HG03025 (cell line): ENCODE measurements at regions not wholly inside any gene's neighbourhood (a gene's known extent, or its start where the extent isn't known, plus 50 kb on each side); places are given as distances from the start of the nearest gene placed in this dataset.

Experiments
- ATAC-seq: cut with Tn5 transposase; IDR thresholded peaks from one replicate; pipeline ENCODE4 v1.9.1; 2021; ENCODE audit warnings: mild to moderate bottlenecking, moderate library complexity; ENCODE audit not compliant: unreplicated experiment, low FRiP score

DNA sequence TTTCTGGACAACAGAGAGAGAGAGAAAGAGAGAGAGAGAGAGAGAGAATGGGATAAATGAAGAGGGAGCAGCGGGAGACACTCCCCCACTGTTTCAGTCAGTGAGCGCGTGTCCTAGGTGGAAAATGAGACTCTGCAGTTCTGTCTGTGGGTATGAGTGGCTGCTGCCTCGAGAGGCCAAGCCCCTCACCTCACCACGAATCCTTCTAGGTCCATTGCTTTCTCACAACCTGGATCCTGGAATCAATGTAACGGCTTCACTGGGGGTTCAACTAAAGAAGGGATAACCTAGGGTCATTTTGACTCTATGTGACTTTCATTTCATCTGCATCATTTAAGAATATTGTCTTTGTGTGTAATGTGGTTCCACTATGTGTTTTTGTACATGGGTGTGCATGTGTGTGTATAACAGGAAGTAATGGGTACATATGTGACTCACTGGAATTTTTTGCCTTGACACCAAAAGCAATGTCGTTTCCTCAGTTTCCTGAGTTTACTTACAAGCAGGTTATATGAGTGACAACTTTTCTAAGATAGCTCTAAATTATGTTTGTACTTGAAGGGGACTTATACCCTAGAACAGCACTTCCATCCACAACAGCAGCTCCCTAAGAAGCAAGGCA, 221.4 kb upstream of the TRIB2 start:
- ATAC-seq, result no peak

GRCh38 chr2:12498286-12498685, 218.4 kb upstream of the TRIB2 start:
- ATAC-seq, result no peak

- no peak for ATAC-seq
These were observed 218.0 kb upstream of the TRIB2 start for GRCh38 chr2:12498704-12499103.

DNA sequence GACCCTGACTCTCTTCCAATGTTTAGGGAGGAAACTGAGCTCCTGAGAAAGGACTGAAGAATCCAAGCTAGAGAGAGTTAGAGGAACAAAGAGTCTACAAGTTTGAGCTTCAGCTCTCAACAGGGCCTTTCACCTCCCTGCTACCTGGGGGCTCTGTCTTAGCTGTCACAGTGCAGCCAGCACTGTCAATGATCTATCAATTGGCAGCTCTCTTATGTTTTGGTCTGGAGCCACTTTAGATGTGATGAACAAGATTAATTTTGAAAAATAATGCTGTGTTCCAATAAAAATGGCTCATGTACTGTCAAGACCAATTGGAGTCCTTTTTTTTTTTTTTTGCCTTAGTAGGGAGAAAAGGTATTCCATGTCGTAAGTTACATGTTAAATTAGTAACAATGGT, 215.8 kb upstream of the TRIB2 start:
- no peak for ATAC-seq

- peak; percentile 80 for ATAC-seq
These were observed 215.1 kb upstream of the TRIB2 start for GRCh38 chr2:12501469-12502158.

- no peak for ATAC-seq
These were observed 214.0 kb upstream of the TRIB2 start for GRCh38 chr2:12502759-12503158.

DNA sequence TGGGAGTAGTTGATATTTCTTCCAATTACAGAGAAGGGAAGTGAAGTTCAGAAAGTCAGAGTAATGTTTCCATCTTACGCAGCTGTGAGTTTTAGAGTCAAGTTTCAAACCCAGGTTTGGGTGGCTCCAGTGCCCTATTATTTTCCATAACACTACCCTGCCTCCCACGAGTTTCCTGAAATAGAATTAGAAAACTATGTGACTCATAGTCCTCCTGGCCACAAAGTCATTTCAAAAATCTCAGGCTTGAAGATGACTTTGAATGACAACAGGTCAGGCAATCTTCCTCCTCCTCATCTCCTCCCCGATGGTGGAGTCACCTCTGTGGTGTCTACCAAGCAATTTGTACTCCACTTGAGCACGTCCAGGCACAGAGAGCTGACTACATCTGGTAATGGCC, 212.3 kb upstream of the TRIB2 start:
- peak; percentile 38 for ATAC-seq

DNA sequence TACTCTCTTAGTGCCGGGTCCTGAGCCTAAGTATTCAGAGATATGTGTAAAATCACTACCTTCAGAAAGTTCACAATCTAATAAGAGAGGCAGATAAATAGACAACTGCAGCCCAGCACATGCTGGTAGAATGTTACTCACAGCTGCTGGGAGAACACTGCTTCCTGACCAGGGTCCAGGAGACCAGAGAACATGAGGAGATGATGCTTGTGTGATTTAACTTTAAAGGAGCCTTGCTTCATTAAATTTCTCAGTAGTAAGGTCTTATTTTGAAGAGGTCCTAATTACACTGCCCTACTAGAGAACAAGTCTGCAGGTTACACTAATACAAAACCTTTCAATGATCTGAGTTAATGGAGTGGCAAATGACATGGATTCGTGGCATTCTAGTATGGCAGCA, 209.9 kb upstream of the TRIB2 start:
- no peak for ATAC-seq

GRCh38 chr2:12507295-12507694, 209.4 kb upstream of the TRIB2 start:
- peak; percentile 71 for ATAC-seq

DNA sequence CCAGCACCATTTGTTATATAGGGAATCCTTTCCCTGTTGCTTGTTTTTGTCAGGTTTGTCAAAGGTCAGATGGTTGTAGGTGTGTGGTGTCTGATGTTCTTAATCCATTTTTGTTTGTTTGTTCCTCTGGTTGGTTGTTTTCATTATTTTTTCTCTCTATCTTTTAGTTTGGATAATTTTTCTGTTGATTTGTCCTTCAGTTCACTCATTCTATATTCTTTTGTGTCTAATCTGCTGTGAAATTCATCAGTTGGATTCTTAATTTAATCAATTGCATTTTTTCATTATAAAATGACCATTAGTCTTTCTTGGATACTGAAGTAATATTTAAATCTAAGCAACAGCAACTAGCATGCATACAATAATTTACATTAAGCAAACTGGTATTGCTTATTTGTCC, 206.7 kb upstream of the TRIB2 start:
- no peak for ATAC-seq

DNA sequence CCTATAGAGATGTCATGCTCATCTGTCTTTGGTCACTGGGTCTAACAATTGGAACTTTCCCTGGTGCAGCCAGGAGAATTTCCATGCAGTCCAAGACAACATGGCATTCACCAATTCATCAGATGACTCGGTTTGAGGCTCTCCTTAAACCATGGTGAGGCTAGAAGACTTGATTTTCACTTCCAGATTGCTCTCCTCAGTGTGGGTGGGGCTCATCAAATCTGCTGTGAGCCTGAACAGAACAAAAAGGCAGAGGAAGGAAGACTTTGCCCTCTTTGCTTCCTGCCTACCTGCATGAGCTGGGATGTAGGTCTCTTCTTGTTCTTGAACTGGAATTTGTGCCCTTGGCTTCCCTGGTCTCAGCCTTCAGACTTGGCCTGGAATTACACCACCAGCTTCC, 203.4 kb upstream of the TRIB2 start:
- ATAC-seq, result no peak

DNA sequence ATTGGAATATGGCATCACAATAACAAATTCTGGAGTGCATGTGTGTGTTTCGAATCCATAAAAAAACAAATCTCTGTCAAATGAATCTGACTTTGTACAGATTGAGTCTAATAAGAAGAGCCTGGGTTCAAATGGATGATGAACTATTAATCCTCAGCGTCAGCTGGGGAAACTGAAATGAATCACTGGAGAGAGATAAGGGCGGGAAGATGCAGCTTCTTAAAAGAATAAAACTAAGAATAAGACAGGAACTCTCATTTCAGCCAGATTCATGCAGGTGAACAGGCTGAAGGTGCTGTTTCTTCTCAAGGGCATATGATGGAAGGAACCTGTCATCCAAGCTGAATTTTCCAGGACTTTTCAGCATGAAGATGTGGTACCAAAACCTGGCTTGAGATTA, 202.6 kb upstream of the TRIB2 start:
- ATAC-seq, result no peak

DNA sequence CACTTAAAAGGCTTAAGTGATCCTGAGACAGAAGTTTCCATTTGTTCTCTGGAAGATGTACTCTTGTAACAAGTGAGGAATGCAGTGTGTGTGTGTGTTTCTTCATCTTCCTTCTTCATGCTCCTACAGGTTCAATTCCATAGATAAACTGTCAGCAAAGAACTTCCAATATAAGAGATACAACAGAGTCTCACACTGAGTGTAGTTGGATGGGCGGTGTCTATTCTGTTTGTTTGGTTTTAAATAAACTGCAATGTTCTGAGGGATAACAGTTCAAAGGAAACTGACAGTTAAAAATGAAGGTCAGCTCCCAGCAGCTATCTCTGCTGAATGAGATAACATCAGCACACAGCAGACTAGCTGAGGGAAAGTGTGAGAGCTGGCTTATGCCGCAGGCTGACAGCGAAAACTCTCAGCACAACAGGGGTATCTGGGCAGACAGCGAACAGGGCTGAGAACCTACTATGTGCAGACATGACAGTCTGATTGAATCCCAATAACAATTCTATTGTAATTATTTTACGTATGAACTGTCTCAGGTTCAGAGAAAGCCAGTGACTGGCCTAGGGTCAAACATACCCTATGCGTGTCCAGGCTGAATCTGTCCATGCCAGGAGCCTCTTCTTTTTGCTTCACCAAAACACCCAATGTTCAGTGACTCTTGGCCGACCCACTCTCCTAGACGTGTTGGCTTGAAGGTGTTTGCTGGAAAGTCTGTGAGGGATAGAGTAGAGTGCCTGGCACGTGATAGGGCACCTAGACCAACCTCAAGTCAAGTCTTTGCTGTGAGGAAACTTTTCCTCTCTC, 201.9 kb upstream of the TRIB2 start:
- no peak for ATAC-seq

GRCh38 chr2:12515871-12516270, 200.9 kb upstream of the TRIB2 start:
- ATAC-seq, result no peak

DNA sequence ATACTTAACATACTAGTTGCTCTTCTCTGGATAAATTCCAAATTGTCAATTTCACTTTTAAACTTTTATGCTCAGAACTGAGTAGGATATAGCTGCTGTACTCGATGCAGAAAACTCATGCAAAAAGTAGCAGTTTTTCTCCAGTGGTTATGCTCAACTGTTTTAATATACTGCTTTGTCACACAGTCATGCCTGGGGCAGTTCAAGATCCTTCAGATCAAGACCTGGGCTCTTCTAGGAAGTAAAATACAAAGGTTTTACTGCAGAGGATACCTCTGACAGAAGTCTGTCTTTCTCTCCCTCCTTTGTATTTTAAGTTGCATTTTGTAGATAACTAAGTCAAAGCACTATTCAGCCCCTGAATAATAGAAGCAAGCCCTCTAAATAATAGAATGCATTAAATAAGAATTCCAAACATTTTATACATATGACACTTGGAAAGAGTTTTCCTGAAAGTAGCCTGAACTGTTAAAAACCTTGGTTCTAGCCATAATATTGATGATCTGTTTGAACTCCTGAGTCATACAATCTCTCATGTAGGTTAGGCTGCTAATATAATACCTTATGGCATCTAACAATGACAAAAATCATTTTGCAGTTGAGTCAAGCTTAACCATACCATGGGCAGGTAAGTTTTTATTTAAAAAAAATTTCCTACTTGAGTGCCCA, 183.3 kb upstream of the TRIB2 start:
- ATAC-seq, result no peak

DNA sequence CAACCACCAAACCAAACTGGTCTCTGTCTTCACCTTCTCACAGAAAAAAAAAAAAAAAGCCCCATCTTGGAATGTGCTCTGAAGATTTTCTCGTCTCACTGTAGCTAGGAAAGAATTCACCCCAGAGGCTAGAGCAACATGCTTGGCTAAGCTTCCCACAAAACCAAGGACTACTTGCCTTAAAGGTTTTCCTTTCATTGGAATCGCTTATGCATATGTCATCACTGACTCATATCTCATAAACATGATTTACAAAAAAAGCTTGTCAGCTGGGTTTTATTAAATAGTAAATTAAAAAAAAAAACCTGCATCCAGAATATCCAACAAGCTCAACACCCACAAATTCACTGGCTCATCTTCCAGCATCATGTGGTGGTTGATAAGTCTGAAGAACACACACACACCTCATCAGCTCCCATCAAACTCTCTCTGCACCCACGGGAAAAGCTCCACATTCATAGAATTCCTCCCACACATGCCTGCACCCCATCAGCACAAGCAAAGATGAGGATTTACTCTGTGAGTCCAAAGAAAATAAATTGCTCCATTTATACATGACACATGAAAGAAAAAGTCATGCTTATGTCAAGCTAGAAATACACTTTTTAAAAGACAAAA, 182.0 kb upstream of the TRIB2 start:
- ATAC-seq, result no peak

GRCh38 chr2:12536976-12537375, 179.8 kb upstream of the TRIB2 start:
- no peak for ATAC-seq

- no peak for ATAC-seq
These were observed 178.5 kb upstream of the TRIB2 start for GRCh38 chr2:12538138-12538694.

DNA sequence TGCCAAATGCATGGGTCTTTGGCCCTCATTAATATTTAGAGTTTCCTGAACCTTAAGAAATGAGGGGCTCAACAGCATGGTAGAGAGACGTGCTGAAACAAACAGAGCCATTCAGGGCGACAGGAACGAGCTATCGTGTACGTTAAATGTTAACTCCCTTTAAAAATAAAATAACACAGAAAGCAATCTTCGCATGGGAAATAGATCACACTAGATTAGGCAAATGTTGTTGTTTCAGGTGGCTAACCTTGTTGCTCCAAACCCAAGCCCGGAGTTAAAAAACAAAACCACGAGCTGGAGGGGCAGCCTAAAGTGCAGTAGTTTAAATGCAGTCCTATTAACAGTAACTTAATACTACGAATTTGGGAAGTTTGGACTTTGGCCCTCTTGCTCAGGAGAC, 177.4 kb upstream of the TRIB2 start:
- no peak for ATAC-seq

GRCh38 chr2:12539776-12540562, 176.8 kb upstream of the TRIB2 start:
- ATAC-seq, result no peak
